Lower leg skin (tissue), 3 donors: ENCODE measurements at regions not wholly inside any gene's neighbourhood (a gene's known extent, or its start where the extent isn't known, plus 50 kb on each side); places are given as distances from the start of the nearest gene placed in this dataset.

Source experiments
- CTCF ChIP-seq, 3 donors: fragments of 450-650 bp; IDR thresholded peaks; one replicate each; pipeline ENCODE4 v1.5.1; 2016; ENCODE audit warnings: antibody characterized with exemption in 3 of 3, mild to moderate bottlenecking in 3 of 3, moderate library complexity in 2 of 3
- POLR2A ChIP-seq, 2 donors: fragments of 450-650 bp; IDR thresholded peaks; one replicate each; pipeline ENCODE4 v1.6.1; 2016 to 2017; ENCODE audit warnings: antibody characterized with exemption in 2 of 2, mild to moderate bottlenecking in 1 of 2, moderate library complexity in 1 of 2

GRCh38 chr3:68667346-68667745, 265.0 kb downstream of the TAFA4 start:
- no peak for TF ChIP-seq CTCF (IDR thresholded peaks at IDR 0.05)
- no peak for TF ChIP-seq POLR2A (IDR thresholded peaks at IDR 0.05)
